ENCODE measurements at regions not wholly inside any gene's neighbourhood (a gene's known extent, or its start where the extent isn't known, plus 50 kb on each side); places are given as distances from the start of the nearest gene placed in this dataset.

DNA sequence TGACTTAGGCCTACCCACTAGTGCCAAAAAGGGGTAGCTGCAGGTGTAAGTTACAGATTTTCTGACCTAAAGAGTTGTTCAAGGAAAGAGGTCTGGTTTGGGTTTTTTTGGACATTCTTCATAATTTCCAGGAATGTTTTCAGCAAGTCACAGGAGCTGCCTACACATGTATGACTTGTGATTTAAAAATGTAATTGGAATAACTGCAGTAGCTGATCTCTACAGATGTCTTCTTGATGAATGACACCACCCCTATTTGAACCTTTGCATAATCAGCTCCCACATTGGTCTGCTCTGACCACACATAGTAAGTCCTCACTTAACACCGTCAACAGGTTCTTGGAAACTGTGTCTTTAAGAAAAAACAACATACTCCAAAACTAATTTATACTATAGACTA, 481.4 kb downstream of the RASEF start:
- intact Hi-C loops (cut with micrococcal nuclease), result no loop called here
- Histone ChIP-seq H3K4me3 (replicated peaks in 1 of 2; ENCODE audit: low read depth in 1 of 2, low read length in 2 of 2) (no peak overlapping the region), H4K20me1 (ENCODE audit: insufficient read depth) (no peaks in the 10 kb centered on the region), H2AFZ (ENCODE audit: low read depth, low read length, poor library complexity, severe bottlenecking) (no peak overlapping the region), H3K27me3 (ENCODE audit: insufficient read depth, low read length) (no peaks in the 10 kb centered on the region), H3K4me1 (ENCODE audit: control insufficient read depth in 1 of 2, insufficient read depth in 2 of 2, low read length in 2 of 2) (no peaks in the 10 kb centered on the region), H3K36me3 (ENCODE audit: control insufficient read depth in 1 of 2, insufficient read depth in 2 of 2, low read length in 2 of 2) (no peaks in the 10 kb centered on the region), H3K79me2 (ENCODE audit: insufficient read depth, low read length) (no peaks in the 10 kb centered on the region), H3K9me3 (ENCODE audit: control insufficient read depth in 1 of 2, insufficient read depth in 1 of 2, low read depth in 1 of 2, low read length in 2 of 2) (peaks cover 0 to 9% of the 10 kb centered on the region in 2 experiments; a peak in 1 of 4 replicates), H3K27ac (ENCODE audit: low read depth, low read length) (no peak overlapping the region), H3K9ac (ENCODE audit: low read length) (no peak overlapping the region), H3K4me2 (ENCODE audit: low read length) (no peak overlapping the region), H3K9me2 (ENCODE audit: insufficient read depth) (no peaks in the 10 kb centered on the region)
- DNase-seq (ENCODE audit: low read depth, low spot score) (no peak), ATAC-seq (no peak)
- POLR2A ChIA-PET, result no interaction called here
- CTCF ChIA-PET, result no interaction called here
- RAD21 ChIA-PET (ENCODE audit: low non-redundant PET in 1 of 2, low total read pairs in 2 of 2, uncharacterized antibody in 2 of 2, unreplicated experiment in 2 of 2), result no interaction called here
- no TSS peak for BruUV-seq (replicated peaks)
- TF ChIP-seq SP1 (IDR thresholded peaks at IDR 0.05; ENCODE audit: low read depth) (no peak), YY1 (IDR thresholded peaks at IDR 0.05; ENCODE audit: extremely low read depth, insufficient replicate concordance, low read depth, low read length) (no peak), TCF7L2 (IDR thresholded peaks at IDR 0.05; ENCODE audit: borderline replicate concordance, extremely low read depth, insufficient read depth, insufficient read length) (no peak), SIN3A (IDR thresholded peaks at IDR 0.05; ENCODE audit: low read depth) (no peak), ZFX (IDR thresholded peaks at IDR 0.05) (no peak), EZH2 (IDR thresholded peaks at IDR 0.05) (no peak), CEBPB (IDR thresholded peaks at IDR 0.05; ENCODE audit: low read depth) (no peak), JUND (IDR thresholded peaks at IDR 0.05) (no peak), EGR1 (IDR thresholded peaks at IDR 0.05; ENCODE audit: low read depth) (no peak), SRF (IDR thresholded peaks at IDR 0.05; ENCODE audit: low read depth) (no peak), POLR2A (IDR thresholded peaks at IDR 0.05; ENCODE audit: borderline replicate concordance, extremely low read depth, insufficient read depth, insufficient read length) (no peak)
- TF ChIP-seq, protein P1, sequence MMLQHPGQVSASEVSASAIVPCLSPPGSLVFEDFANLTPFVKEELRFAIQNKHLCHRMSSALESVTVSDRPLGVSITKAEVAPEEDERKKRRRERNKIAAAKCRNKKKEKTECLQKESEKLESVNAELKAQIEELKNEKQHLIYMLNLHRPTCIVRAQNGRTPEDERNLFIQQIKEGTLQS (IDR thresholded peaks at IDR 0.05), result no peak
- TF ChIP-seq, protein P2, sequence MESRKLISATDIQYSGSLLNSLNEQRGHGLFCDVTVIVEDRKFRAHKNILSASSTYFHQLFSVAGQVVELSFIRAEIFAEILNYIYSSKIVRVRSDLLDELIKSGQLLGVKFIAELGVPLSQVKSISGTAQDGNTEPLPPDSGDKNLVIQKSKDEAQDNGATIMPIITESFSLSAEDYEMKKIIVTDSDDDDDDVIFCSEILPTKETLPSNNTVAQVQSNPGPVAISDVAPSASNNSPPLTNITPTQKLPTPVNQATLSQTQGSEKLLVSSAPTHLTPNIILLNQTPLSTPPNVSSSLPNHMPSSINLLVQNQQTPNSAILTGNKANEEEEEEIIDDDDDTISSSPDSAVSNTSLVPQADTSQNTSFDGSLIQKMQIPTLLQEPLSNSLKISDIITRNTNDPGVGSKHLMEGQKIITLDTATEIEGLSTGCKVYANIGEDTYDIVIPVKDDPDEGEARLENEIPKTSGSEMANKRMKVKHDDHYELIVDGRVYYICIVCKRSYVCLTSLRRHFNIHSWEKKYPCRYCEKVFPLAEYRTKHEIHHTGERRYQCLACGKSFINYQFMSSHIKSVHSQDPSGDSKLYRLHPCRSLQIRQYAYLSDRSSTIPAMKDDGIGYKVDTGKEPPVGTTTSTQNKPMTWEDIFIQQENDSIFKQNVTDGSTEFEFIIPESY (IDR thresholded peaks at IDR 0.05; ENCODE audit: extremely low read depth, insufficient replicate concordance, low read length), result no peak
- TF ChIP-seq, protein P3, sequence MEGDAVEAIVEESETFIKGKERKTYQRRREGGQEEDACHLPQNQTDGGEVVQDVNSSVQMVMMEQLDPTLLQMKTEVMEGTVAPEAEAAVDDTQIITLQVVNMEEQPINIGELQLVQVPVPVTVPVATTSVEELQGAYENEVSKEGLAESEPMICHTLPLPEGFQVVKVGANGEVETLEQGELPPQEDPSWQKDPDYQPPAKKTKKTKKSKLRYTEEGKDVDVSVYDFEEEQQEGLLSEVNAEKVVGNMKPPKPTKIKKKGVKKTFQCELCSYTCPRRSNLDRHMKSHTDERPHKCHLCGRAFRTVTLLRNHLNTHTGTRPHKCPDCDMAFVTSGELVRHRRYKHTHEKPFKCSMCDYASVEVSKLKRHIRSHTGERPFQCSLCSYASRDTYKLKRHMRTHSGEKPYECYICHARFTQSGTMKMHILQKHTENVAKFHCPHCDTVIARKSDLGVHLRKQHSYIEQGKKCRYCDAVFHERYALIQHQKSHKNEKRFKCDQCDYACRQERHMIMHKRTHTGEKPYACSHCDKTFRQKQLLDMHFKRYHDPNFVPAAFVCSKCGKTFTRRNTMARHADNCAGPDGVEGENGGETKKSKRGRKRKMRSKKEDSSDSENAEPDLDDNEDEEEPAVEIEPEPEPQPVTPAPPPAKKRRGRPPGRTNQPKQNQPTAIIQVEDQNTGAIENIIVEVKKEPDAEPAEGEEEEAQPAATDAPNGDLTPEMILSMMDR (IDR thresholded peaks at IDR 0.05 in 2 of 3, conservative IDR thresholded peaks at IDR 0.05 in 1 of 3; ENCODE audit: borderline replicate concordance in 1 of 3, insufficient read depth in 1 of 3, low read depth in 2 of 3, low read length in 2 of 3), result no peak
- TF ChIP-seq, protein P4, sequence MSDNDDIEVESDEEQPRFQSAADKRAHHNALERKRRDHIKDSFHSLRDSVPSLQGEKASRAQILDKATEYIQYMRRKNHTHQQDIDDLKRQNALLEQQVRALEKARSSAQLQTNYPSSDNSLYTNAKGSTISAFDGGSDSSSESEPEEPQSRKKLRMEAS (IDR thresholded peaks at IDR 0.05), result no peak
